Chondrocyte (in vitro differentiated cells): ENCODE measurements at regions not wholly inside any gene's neighbourhood (a gene's known extent, or its start where the extent isn't known, plus 50 kb on each side); places are given as distances from the start of the nearest gene placed in this dataset.

Experiments
- DNase-seq: peaks from one replicate; pipeline ENCODE4 v3.0.0; 2021; ENCODE audit warnings: mixed read lengths, low spot score
- H3K27ac Mint-ChIP-seq: one replicate; pipeline ENCODE4 v1.8.0; 2021; ENCODE audit warnings: mild to moderate bottlenecking, moderate library complexity, mixed read lengths; ENCODE audit not compliant: unreplicated experiment
- H3K27me3 Mint-ChIP-seq: 2 replicates; pipeline ENCODE4 v1.8.0; 2021; ENCODE audit warnings: low read depth, mixed read lengths
- H3K36me3 Mint-ChIP-seq: 2 replicates; pipeline ENCODE4 v1.8.0; 2021; ENCODE audit warnings: low read depth, mixed read lengths
- H3K4me1 Mint-ChIP-seq: 2 replicates; pipeline ENCODE4 v1.8.0; 2021; ENCODE audit warnings: low read depth, mild to moderate bottlenecking, mixed read lengths
- H3K4me3 Mint-ChIP-seq: one replicate; pipeline ENCODE4 v1.8.0; 2021; ENCODE audit warnings: mild to moderate bottlenecking, moderate library complexity, mixed read lengths; ENCODE audit not compliant: unreplicated experiment
- H3K9me3 Mint-ChIP-seq: 2 replicates; pipeline ENCODE4 v1.8.0; 2021; ENCODE audit warnings: low read depth, mixed read lengths
- TF ChIP-seq, protein P1 (sequence below): fragments of 200-600 bp; sonication (generic); IDR thresholded peaks from 2 replicates; pipeline ENCODE4 v1.5.0; 2021; ENCODE audit warnings: antibody characterized with exemption, mild to moderate bottlenecking, moderate library complexity

DNA sequence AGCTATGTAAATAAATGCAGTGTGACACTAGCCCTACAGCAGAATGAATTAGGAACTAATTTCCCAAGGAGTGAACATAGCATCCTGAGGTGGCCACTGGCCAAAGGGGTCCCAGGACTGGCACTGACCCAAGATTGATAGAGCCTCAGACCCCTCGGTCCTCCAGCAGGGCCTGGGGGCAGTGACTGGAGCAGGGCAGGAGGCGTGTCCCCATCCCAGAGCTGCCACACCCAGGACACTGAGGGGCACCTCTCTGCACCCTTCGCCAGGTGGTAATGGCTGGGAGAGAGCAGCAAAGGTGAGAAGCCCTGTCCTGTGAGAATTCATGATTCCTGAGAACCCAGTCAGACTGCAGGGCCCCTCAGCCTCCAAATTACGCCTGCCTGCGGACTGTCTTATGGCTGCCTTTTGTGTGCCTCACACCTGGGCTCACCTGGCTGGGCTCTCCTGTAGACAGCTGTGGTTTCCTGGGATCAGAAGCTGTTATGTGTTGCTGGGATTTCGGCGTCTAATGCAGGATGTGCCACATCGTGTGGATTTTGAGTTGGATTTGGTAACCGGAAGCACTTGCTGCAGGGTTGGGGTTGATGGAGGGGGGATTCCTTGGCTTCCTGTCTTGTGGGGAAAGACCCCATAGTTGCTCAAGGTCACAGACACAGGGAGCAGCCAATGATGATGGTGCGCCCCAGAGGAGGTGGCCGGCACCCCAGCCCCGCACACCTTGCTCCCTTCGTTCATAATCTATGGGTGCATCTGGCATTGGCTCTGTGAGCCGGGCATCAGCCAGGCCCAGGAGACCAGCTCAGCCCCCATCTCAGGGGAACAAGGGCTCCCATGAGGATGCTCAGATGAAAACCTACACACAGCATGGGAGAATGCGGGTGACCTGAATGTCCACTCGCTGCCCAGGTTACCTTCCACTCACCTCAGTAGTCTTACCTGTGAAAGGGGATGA is 582.9 kb downstream of the BRD1 start:
- Mint-ChIP-seq H3K9me3 (peaks cover 16% of the 10 kb centered on the region), H3K4me3 (no peak overlapping the region), H3K36me3 (no peaks in the 10 kb centered on the region), H3K4me1 (no peaks in the 10 kb centered on the region), H3K27ac (no peak overlapping the region), H3K27me3 (peaks cover 3% of the 10 kb centered on the region)
- TF ChIP-seq, protein P1, sequence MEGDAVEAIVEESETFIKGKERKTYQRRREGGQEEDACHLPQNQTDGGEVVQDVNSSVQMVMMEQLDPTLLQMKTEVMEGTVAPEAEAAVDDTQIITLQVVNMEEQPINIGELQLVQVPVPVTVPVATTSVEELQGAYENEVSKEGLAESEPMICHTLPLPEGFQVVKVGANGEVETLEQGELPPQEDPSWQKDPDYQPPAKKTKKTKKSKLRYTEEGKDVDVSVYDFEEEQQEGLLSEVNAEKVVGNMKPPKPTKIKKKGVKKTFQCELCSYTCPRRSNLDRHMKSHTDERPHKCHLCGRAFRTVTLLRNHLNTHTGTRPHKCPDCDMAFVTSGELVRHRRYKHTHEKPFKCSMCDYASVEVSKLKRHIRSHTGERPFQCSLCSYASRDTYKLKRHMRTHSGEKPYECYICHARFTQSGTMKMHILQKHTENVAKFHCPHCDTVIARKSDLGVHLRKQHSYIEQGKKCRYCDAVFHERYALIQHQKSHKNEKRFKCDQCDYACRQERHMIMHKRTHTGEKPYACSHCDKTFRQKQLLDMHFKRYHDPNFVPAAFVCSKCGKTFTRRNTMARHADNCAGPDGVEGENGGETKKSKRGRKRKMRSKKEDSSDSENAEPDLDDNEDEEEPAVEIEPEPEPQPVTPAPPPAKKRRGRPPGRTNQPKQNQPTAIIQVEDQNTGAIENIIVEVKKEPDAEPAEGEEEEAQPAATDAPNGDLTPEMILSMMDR: no peak
- peak; percentile 68 for DNase-seq

DNA sequence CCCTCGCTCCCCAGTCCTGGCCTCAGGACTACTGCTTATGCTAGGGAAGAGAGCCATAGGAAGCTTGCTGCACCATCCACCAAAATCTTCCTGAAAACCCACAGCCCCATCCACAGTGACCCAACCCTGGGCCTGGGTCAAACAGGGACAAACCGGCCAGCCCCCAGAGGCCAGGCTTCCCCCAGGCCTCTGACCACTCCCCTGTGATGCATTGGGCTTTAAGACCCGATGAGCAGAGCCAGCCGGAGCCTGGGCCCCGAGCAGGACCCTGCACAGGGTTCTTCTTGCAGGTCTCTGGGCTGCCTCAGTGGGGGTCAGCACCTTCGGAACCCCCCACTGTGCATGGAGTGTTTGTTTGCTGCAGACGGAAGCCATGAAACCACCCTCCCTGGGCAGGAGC is 583.7 kb downstream of the BRD1 start:
- Mint-ChIP-seq H3K4me1 (no peaks in the 10 kb centered on the region), H3K4me3 (no peak overlapping the region), H3K27me3 (peaks cover 3% of the 10 kb centered on the region), H3K27ac (no peak overlapping the region), H3K36me3 (no peaks in the 10 kb centered on the region), H3K9me3 (peaks cover 16% of the 10 kb centered on the region)
- DNase-seq: no peak
- TF ChIP-seq, protein P1: no peak

DNA sequence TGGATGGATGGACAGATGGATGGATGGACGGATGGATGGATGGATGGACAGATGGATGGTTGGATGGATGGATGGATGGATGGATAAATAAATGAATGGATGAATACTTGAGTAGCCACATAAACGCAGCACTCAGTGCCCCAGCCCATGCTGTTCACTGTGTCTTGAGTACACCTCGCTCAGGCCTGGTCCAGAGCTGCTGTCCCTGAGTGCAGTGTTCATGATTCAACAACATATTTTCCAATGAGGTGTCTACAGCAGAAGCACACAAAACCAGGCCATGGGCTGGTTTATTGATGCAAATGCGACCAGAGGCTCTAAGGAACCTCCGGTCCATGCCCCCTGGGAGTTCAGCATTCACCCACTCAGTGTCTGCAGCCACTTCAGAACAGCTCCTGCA is 584.3 kb downstream of the BRD1 start:
- Mint-ChIP-seq H3K27ac (no peak overlapping the region), H3K9me3 (peaks cover 16% of the 10 kb centered on the region), H3K4me3 (no peak overlapping the region), H3K36me3 (no peaks in the 10 kb centered on the region), H3K27me3 (peaks cover 3% of the 10 kb centered on the region), H3K4me1 (no peaks in the 10 kb centered on the region)
- DNase-seq: no peak
- TF ChIP-seq, protein P1: no peak

DNA sequence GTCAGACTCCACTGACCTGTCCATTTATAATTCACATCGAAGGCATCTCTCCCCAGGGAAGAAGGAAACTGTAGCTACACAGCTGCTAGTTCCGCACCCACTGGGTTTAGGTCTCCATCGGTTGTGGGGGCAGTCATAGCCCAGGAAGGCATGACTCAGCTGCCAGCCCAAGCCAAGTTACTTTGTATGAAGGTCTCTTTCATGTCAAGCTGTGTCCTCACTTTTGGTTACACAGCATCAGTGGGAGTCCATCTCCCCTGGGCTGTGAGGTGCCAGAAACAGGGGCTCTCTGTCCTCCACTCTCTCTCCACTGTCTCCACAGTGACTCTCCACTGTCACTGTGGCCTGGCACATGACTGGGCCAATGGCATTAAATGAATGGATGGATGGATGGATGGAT is 585.2 kb downstream of the BRD1 start:
- DNase-seq: no peak
- Mint-ChIP-seq H3K27ac (no peak overlapping the region), H3K36me3 (no peaks in the 10 kb centered on the region), H3K27me3 (peaks cover 3% of the 10 kb centered on the region), H3K4me3 (no peak overlapping the region), H3K9me3 (peaks cover 16% of the 10 kb centered on the region), H3K4me1 (no peaks in the 10 kb centered on the region)
- TF ChIP-seq, protein P1: no peak

DNA sequence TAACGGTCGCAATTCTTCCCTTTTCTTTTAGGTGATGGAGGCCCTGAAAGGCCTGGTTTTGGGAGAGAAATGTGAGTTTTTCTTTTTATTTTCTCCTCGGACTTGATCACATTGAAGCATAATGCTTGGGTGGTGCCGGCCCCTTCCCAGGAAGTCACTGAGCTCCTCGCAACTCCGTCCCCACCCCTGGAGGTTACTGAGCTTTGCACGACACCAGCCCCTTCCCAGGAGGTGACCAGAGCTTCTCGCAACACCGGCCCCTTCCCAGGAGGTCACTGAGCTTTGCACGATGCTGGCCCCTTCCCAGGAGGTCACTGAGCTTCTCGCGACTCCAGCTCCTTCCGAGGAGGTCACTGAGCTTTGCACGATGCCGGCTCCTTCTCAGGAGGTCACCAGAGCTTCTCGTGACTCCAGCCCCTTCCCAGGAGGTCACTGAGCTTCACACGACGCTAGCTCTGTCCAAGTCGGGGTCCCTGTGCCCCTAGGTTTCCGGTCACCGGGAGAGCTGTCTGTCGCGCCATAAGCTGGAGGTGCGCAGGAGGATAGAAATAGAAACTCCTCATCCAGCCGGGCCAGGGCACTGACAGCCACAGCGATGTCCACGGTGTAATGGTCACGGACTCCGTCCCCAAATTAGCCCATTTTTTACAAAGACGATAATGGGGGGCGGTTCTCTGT is 586.4 kb downstream of the BRD1 start:
- no peak overlapping the region for H3K4me3 Mint-ChIP-seq
- H3K9me3 Mint-ChIP-seq: peaks cover 13% of the 10 kb centered on the region
- TF ChIP-seq, protein P1: no peak
- DNase-seq: no peak
- H3K36me3 Mint-ChIP-seq: no peaks in the 10 kb centered on the region
- no peak overlapping the region for H3K27ac Mint-ChIP-seq
- H3K27me3 Mint-ChIP-seq: peaks cover 3% of the 10 kb centered on the region
- no peaks in the 10 kb centered on the region for H3K4me1 Mint-ChIP-seq
